Thyroid gland (tissue), 4 donors: ENCODE measurements at regions not wholly inside any gene's neighbourhood (a gene's known extent, or its start where the extent isn't known, plus 50 kb on each side); places are given as distances from the start of the nearest gene placed in this dataset.

Experiments used
- DNase-seq, 2 donors: peaks; one replicate each; pipeline ENCODE4 v3.0.0-alpha.2; 2019
- H3K27ac ChIP-seq, 3 donors: fragments of 200-600 bp; sonication (generic); 1 replicate in 2 of 3; 2 replicates in 1 of 3; pipeline ENCODE4 v1.5.1; 2016 to 2019; ENCODE audit warnings: mild to moderate bottlenecking in 1 of 3, moderate library complexity in 1 of 3
- H3K27me3 ChIP-seq: fragments of 200-600 bp; sonication (generic); one replicate; pipeline ENCODE4 v1.5.1; 2019
- H3K36me3 ChIP-seq, 2 donors: fragments of 200-600 bp; sonication (generic); one replicate each; pipeline ENCODE4 v1.5.1; 2016 to 2019
- H3K4me1 ChIP-seq, 2 donors: fragments of 200-600 bp; sonication (generic); one replicate each; pipeline ENCODE4 v1.5.1; 2017 to 2019
- H3K4me3 ChIP-seq, 3 donors: fragments of 200-600 bp; sonication (generic); replicated peaks in 1 of 3; 1 replicate in 2 of 3; 2 replicates in 1 of 3; pipeline ENCODE4 v1.5.1; 2016; ENCODE audit warnings: mild to moderate bottlenecking in 1 of 3
- H3K9me3 ChIP-seq: fragments of 200-600 bp; sonication (generic); one replicate; pipeline ENCODE4 v1.5.1; 2017
- POLR2A ChIP-seq, 2 donors: fragments of 450-650 bp; IDR thresholded peaks; one replicate each; pipeline ENCODE4 v1.6.1; 2017; ENCODE audit warnings: antibody characterized with exemption in 2 of 2, mild to moderate bottlenecking in 2 of 2, moderate library complexity in 1 of 2
- WGBS, 2 donors: methylation state at CpG; one replicate each; pipeline ENCODE4 v1.1.5; 2017; 5-methylcytosine and 5-hydroxymethylcytosine counted together
- intact Hi-C: fragments of 100-400 bp; cut with DNase I; formaldehyde crosslinking; loops from one replicate; pipeline ENCODE4 v1.15.1; 2023
- TF ChIP-seq, protein P1 (sequence below), 6 experiments: fragments of 200-600 bp in 3 of 6; fragments of 450-650 bp in 3 of 6; sonication (generic) in 3 of 6; IDR thresholded peaks; one replicate each; pipeline ENCODE4 v1.5.1; 2016 to 2019; ENCODE audit warnings: antibody characterized with exemption in 6 of 6, mild to moderate bottlenecking in 2 of 6, inconsistent platforms in 1 of 6, moderate library complexity in 1 of 6

DNA sequence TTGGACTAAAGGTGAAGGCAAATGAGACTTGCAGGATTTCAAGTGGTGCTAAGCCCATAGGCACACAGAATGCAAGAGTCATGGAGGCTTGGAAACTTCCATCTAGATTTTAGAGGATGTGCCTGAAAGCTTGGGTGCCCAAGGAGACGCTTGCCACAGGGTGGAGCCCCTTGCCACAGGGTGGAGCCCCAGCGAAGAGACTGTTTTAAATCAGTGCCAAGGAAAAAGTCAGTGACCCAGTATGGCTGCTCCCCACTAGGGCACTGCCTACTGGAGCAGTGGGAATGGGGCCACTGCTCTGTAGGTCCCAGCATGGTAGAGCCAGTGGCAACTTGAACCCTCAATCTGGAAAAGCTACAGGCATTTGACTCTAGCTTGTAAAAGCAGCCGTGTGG lies 794.2 kb upstream of the LCORL start:
- TF ChIP-seq, protein P1, sequence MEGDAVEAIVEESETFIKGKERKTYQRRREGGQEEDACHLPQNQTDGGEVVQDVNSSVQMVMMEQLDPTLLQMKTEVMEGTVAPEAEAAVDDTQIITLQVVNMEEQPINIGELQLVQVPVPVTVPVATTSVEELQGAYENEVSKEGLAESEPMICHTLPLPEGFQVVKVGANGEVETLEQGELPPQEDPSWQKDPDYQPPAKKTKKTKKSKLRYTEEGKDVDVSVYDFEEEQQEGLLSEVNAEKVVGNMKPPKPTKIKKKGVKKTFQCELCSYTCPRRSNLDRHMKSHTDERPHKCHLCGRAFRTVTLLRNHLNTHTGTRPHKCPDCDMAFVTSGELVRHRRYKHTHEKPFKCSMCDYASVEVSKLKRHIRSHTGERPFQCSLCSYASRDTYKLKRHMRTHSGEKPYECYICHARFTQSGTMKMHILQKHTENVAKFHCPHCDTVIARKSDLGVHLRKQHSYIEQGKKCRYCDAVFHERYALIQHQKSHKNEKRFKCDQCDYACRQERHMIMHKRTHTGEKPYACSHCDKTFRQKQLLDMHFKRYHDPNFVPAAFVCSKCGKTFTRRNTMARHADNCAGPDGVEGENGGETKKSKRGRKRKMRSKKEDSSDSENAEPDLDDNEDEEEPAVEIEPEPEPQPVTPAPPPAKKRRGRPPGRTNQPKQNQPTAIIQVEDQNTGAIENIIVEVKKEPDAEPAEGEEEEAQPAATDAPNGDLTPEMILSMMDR (IDR thresholded peaks at IDR 0.05) = no peak
- TF ChIP-seq POLR2A (IDR thresholded peaks at IDR 0.05) = no peak
- no peak for DNase-seq
- no peaks in the 10 kb centered on the region for H3K9me3 ChIP-seq
- intact Hi-C loops = no loop called here
- no peak overlapping the region for H3K27ac ChIP-seq
- H3K36me3 ChIP-seq = no peaks in the 10 kb centered on the region
- H3K4me3 ChIP-seq = no peak overlapping the region
- WGBS, 2 donors = 90 to 100% methylated on average over 3 of the region's 3 CpGs
- no peaks in the 10 kb centered on the region for H3K27me3 ChIP-seq
- no peaks in the 10 kb centered on the region for H3K4me1 ChIP-seq

DNA sequence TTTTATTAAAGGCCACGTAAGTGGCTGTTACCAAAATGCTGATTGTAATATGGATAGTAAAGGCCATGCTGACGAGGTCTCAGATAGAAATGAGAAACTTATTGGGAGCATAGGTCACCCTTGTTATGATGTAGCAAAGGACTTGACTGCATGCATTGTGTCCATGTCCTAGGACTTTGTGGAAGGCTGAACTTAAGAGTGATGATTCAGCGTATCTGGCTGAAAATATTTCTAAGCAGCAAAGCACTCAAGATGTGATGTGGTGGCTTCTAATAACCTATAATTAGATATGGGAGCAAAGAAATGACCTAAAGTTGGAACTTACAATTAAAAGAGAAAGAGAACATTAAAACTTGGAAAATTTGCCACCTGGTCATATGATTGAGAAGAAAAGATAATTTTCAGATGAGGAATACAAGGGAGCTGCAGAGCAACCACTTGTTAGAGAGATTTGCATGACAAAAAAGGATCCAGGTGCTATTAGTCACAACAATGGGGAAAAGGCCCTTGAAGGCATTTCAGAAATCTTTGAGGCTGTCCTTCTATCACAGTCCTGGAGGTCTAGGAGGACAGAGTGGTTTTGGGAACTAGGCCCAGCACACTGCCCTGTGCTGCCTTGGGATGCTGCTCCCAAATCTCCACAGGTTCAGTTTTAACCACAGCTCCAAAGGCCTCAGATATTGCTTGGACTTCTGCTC lies 793.7 kb upstream of the LCORL start:
- Histone ChIP-seq H3K4me1 (no peaks in the 10 kb centered on the region), H3K27me3 (no peaks in the 10 kb centered on the region), H3K4me3 (no peak overlapping the region), H3K36me3 (no peaks in the 10 kb centered on the region), H3K27ac (no peak overlapping the region), H3K9me3 (no peaks in the 10 kb centered on the region)
- intact Hi-C loops = no loop called here
- no peak for DNase-seq
- TF ChIP-seq, protein P1 (IDR thresholded peaks at IDR 0.05) = no peak
- TF ChIP-seq POLR2A (IDR thresholded peaks at IDR 0.05) = no peak
- WGBS, 2 donors = 89 to 90% methylated on average over 2 to 3 of the region's 3 CpGs

DNA sequence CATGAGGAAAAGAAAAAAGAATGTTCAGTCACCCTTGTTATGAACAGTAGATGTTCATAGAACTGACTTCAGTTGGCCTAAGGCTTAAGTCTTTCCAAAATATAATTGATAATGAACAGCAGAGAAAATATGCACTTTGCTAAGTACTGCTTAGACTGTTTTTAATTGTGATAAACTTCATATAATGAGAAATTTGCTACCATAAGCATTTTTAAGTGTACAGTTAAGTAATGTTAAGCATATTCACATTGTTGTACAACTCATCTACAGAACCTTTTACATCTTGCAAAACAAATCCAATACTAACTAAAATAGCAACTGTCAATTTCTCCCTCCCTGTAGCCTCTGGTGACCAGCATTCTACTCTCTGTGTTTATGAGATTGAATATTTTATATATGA lies 792.2 kb upstream of the LCORL start:
- H3K9me3 ChIP-seq = no peaks in the 10 kb centered on the region
- no peaks in the 10 kb centered on the region for H3K4me1 ChIP-seq
- H3K4me3 ChIP-seq = no peak overlapping the region
- H3K27me3 ChIP-seq = no peaks in the 10 kb centered on the region
- H3K36me3 ChIP-seq = no peaks in the 10 kb centered on the region
- TF ChIP-seq POLR2A (IDR thresholded peaks at IDR 0.05) = no peak
- TF ChIP-seq, protein P1 (IDR thresholded peaks at IDR 0.05) = no peak
- intact Hi-C loops = no loop called here
- no peak overlapping the region for H3K27ac ChIP-seq
- no peak for DNase-seq

DNA sequence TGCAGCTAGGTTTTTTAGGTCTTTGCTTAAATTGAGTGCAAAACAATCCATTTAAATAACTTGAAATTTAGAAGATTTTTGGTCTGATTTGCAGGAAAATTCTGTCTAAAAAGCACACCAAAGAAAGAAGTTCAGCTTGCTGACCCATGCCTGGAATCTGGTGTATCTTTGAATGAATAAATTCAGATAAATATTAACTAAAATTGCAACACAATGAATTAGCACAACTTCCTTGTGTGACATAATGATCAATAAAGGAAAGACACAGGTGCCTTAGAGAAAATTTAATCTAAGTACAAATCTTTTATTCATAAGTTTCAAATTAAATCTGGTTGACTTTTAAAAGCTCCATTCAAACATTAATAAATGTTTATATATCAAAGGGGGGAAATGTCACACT lies 791.5 kb upstream of the LCORL start:
- intact Hi-C loops = no loop called here
- no peak for DNase-seq
- TF ChIP-seq POLR2A (IDR thresholded peaks at IDR 0.05) = no peak
- TF ChIP-seq, protein P1 (IDR thresholded peaks at IDR 0.05) = no peak

DNA sequence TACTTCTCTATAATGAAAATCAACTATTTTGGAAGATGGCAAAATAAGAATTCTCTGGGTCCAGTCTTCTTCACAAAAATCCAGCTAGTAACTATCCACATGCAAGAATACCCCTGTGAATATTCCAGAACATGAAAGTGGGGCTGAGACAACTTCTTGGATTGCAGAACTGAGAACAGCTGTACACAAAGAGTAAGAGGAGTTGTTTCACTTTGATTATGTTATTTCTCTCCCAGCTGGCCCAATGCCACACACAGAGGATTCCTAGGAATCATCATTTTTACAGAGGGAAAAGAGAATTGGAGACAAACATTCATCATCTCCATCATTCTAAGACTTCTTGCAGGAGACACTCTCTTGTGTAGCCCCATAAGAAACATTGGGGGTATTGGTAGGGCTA lies 782.2 kb upstream of the LCORL start:
- Histone ChIP-seq H3K9me3 (no peaks in the 10 kb centered on the region), H3K27ac (no peak overlapping the region), H3K4me1 (no peaks in the 10 kb centered on the region), H3K36me3 (no peaks in the 10 kb centered on the region), H3K27me3 (no peaks in the 10 kb centered on the region), H3K4me3 (no peak overlapping the region)
- TF ChIP-seq, protein P1 (IDR thresholded peaks at IDR 0.05) = no peak
- no peak for TF ChIP-seq POLR2A (IDR thresholded peaks at IDR 0.05)
- intact Hi-C loops = no loop called here
- DNase-seq = no peak

More for the DNA sequence above, 791.5 kb upstream of the LCORL start:
- no peak overlapping the region for H3K27ac ChIP-seq
- no peak overlapping the region for H3K4me3 ChIP-seq
- H3K4me1 ChIP-seq = no peaks in the 10 kb centered on the region
- H3K36me3 ChIP-seq = no peaks in the 10 kb centered on the region
- H3K27me3 ChIP-seq = no peaks in the 10 kb centered on the region
- H3K9me3 ChIP-seq = no peaks in the 10 kb centered on the region
